ENCODE measurements at regions not wholly inside any gene's neighbourhood (a gene's known extent, or its start where the extent isn't known, plus 50 kb on each side); places are given as distances from the start of the nearest gene placed in this dataset.

DNA sequence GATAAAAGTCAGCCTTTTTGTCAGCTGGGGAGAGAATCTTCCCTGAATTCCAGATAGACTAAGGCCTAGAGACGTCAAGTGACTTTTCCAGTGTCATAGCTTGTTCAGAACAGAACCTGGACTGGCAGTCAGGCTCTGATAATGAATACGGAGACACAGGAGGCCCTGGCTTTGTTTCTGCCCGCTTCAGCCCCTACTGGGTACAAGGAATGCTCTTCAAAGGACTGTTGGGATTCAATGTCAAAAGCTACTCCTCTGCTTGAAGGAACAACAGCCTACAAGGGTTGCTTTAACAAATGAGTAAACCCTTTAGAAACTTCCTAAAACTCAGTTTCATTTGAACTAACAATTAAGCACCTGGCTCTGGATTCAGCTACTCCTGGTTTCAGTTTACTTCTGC is 412.3 kb downstream of the OXSM start:
- Histone ChIP-seq H3K27ac (ENCODE audit: insufficient read depth, low read length) (no peak overlapping the region), H4K20me1 (ENCODE audit: control insufficient read depth, extremely low read depth, insufficient read depth, low read length) (no peaks in the 10 kb centered on the region), H3K4me1 (ENCODE audit: control insufficient read depth, extremely low read depth, insufficient read depth, low read length) (no peaks in the 10 kb centered on the region), H3K9ac (ENCODE audit: insufficient read depth, low read length) (no peak overlapping the region), H3K79me2 (ENCODE audit: control insufficient read depth, insufficient read depth, low read length) (no peaks in the 10 kb centered on the region), H3K9me3 (ENCODE audit: control insufficient read depth, insufficient read depth, low read depth, low read length) (no peaks in the 10 kb centered on the region), H3K4me2 (ENCODE audit: extremely low read depth, insufficient read depth, low read length) (no peak overlapping the region), H3K4me3 (replicated peaks in 1 of 4; ENCODE audit: control extremely low read depth in 1 of 4, insufficient read depth in 1 of 4, low read depth in 3 of 4, low read length in 4 of 4) (no peak overlapping the region), H2AFZ (ENCODE audit: low read length) (no peak overlapping the region), H3K36me3 (ENCODE audit: control insufficient read depth, insufficient read depth, low read length) (no peaks in the 10 kb centered on the region), H3K27me3 (ENCODE audit: control insufficient read depth, insufficient read depth, low read length) (no peaks in the 10 kb centered on the region)
- TF ChIP-seq EZH2 (IDR thresholded peaks at IDR 0.05; ENCODE audit: low read length, missing control alignments), result no peak
- TF ChIP-seq, protein P1, sequence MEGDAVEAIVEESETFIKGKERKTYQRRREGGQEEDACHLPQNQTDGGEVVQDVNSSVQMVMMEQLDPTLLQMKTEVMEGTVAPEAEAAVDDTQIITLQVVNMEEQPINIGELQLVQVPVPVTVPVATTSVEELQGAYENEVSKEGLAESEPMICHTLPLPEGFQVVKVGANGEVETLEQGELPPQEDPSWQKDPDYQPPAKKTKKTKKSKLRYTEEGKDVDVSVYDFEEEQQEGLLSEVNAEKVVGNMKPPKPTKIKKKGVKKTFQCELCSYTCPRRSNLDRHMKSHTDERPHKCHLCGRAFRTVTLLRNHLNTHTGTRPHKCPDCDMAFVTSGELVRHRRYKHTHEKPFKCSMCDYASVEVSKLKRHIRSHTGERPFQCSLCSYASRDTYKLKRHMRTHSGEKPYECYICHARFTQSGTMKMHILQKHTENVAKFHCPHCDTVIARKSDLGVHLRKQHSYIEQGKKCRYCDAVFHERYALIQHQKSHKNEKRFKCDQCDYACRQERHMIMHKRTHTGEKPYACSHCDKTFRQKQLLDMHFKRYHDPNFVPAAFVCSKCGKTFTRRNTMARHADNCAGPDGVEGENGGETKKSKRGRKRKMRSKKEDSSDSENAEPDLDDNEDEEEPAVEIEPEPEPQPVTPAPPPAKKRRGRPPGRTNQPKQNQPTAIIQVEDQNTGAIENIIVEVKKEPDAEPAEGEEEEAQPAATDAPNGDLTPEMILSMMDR (conservative IDR thresholded peaks at IDR 0.05 in 1 of 2, IDR thresholded peaks at IDR 0.05 in 1 of 2; ENCODE audit: low read depth in 1 of 2, low read length in 2 of 2), result no peak
- no peak for DNase-seq (ENCODE audit: low read depth in 2 of 2)

DNA sequence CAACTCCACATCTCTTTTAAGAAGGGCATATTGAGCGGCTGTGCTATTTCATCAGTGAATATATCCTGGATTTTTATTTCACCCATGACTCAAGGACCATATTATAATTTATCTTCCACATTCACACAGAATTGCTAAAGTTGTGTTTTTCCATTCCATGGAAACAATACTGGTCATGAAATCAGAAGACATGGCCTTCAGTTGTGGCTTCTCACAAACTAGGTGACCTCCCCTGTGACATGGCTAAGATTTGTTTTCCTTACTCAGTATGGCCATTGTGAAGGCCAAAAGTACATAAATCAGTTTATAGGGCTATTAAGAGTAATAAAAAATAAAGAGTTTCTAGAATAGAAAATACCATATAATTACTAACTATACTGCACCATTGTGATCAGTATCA is 415.6 kb downstream of the OXSM start:
- Histone ChIP-seq H3K36me3 (ENCODE audit: control insufficient read depth, insufficient read depth, low read length) (no peaks in the 10 kb centered on the region), H3K27me3 (ENCODE audit: control insufficient read depth, insufficient read depth, low read length) (no peaks in the 10 kb centered on the region), H4K20me1 (ENCODE audit: control insufficient read depth, extremely low read depth, insufficient read depth, low read length) (no peaks in the 10 kb centered on the region), H2AFZ (ENCODE audit: low read length) (no peak overlapping the region), H3K9ac (ENCODE audit: insufficient read depth, low read length) (no peak overlapping the region), H3K4me1 (ENCODE audit: control insufficient read depth, extremely low read depth, insufficient read depth, low read length) (no peaks in the 10 kb centered on the region), H3K9me3 (ENCODE audit: control insufficient read depth, insufficient read depth, low read depth, low read length) (no peaks in the 10 kb centered on the region), H3K4me2 (ENCODE audit: extremely low read depth, insufficient read depth, low read length) (no peak overlapping the region), H3K27ac (ENCODE audit: insufficient read depth, low read length) (no peak overlapping the region), H3K79me2 (ENCODE audit: control insufficient read depth, insufficient read depth, low read length) (no peaks in the 10 kb centered on the region), H3K4me3 (replicated peaks in 1 of 4; ENCODE audit: control extremely low read depth in 1 of 4, insufficient read depth in 1 of 4, low read depth in 3 of 4, low read length in 4 of 4) (no peak overlapping the region)
- TF ChIP-seq, protein P1 (conservative IDR thresholded peaks at IDR 0.05 in 1 of 2, IDR thresholded peaks at IDR 0.05 in 1 of 2; ENCODE audit: low read depth in 1 of 2, low read length in 2 of 2), result no peak
- TF ChIP-seq EZH2 (IDR thresholded peaks at IDR 0.05; ENCODE audit: low read length, missing control alignments), result no peak
- no peak for DNase-seq (ENCODE audit: low read depth in 2 of 2)

DNA sequence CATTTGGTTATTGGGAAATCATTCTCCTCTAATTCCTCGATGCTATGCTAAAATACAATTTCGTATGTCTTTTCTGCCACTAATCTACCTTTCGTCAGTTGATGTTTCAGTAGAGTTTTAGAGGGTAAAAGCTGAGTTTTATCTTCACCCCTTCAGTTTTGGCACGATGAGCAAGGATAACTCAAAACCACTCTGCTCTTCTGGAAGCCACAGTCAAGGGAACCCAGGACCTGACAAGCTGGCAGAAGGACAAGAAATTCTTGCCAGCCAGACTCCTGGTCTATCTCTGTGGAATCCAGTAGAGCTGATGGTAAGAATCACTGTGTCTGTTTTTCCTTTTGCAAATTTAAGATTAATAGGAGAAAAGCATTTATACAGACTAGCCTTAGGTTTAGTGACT is 414.4 kb upstream of the LRRC3B start:
- H3K79me2 ChIP-seq (ENCODE audit: control insufficient read depth, insufficient read depth, low read length), result no peaks in the 10 kb centered on the region
- no peak overlapping the region for H3K4me2 ChIP-seq (ENCODE audit: extremely low read depth, insufficient read depth, low read length)
- TF ChIP-seq, protein P1 (conservative IDR thresholded peaks at IDR 0.05 in 1 of 2, IDR thresholded peaks at IDR 0.05 in 1 of 2; ENCODE audit: low read depth in 1 of 2, low read length in 2 of 2), result no peak
- TF ChIP-seq EZH2 (IDR thresholded peaks at IDR 0.05; ENCODE audit: low read length, missing control alignments), result no peak
- no peaks in the 10 kb centered on the region for H4K20me1 ChIP-seq (ENCODE audit: control insufficient read depth, extremely low read depth, insufficient read depth, low read length)
- DNase-seq (ENCODE audit: low read depth in 2 of 2), result no peak
- H3K9me3 ChIP-seq (ENCODE audit: control insufficient read depth, insufficient read depth, low read depth, low read length), result no peaks in the 10 kb centered on the region
- H2AFZ ChIP-seq (ENCODE audit: low read length), result no peak overlapping the region
- H3K4me1 ChIP-seq (ENCODE audit: control insufficient read depth, extremely low read depth, insufficient read depth, low read length), result no peaks in the 10 kb centered on the region
- H3K4me3 ChIP-seq (replicated peaks in 1 of 4; ENCODE audit: control extremely low read depth in 1 of 4, insufficient read depth in 1 of 4, low read depth in 3 of 4, low read length in 4 of 4), result no peak overlapping the region
- H3K9ac ChIP-seq (ENCODE audit: insufficient read depth, low read length), result no peak overlapping the region
- no peaks in the 10 kb centered on the region for H3K36me3 ChIP-seq (ENCODE audit: control insufficient read depth, insufficient read depth, low read length)
- no peaks in the 10 kb centered on the region for H3K27me3 ChIP-seq (ENCODE audit: control insufficient read depth, insufficient read depth, low read length)
- H3K27ac ChIP-seq (ENCODE audit: insufficient read depth, low read length), result no peak overlapping the region
